HG03571 (cell line): ENCODE measurements at regions not wholly inside any gene's neighbourhood (a gene's known extent, or its start where the extent isn't known, plus 50 kb on each side); places are given as distances from the start of the nearest gene placed in this dataset.

Source experiments
- ATAC-seq: cut with Tn5 transposase; IDR thresholded peaks from one replicate; pipeline ENCODE4 v1.9.1; 2021; ENCODE audit not compliant: unreplicated experiment

- no peak for ATAC-seq
Measured at GRCh38 chr13:78719367-78719766, 60.4 kb upstream of the OBI1 start.

- ATAC-seq: no peak
Measured at GRCh38 chr13:78714717-78715116, 55.8 kb upstream of the OBI1 start.

- no peak for ATAC-seq
Measured at GRCh38 chr13:78712831-78713230, 53.9 kb upstream of the OBI1 start.

DNA sequence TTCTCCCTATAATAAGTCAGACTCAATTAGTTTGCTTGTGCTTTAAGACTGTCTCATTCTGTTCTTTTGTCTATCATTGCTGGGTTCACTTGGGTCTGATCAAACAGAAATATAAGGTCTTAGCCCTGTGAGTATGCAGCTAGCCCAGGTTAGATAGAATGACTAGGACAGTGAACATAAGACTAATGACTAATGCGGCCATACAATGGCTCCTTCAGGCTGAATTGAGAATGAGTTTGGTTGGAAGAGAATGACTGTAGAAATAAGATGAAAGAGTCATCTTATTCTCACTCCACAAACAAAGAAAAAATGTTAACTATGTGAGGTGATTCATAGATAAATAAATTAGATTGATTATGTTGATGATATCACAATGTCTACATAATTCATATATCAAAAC is 50.1 kb upstream of the OBI1 start:
- no peak for ATAC-seq
